Left kidney (tissue), 1 donor: ENCODE measurements at regions not wholly inside any gene's neighbourhood (a gene's known extent, or its start where the extent isn't known, plus 50 kb on each side); places are given as distances from the start of the nearest gene placed in this dataset.

ENCODE experiments used
- DNase-seq: peaks from one replicate; pipeline ENCODE4 v3.0.0-alpha.2; 2013

GRCh38 chr10:3625959-3626751 is 158.9 kb downstream of the KLF6 start:
- DNase-seq: no peak

GRCh38 chr10:3624367-3624766 is 160.6 kb downstream of the KLF6 start:
- no peak for DNase-seq

GRCh38 chr10:3623746-3624145 is 161.3 kb downstream of the KLF6 start:
- DNase-seq: no peak

- DNase-seq: no peak
Observed at GRCh38 chr10:3622845-3623621, 162.0 kb downstream of the KLF6 start.

- DNase-seq: no peak
Observed at GRCh38 chr10:3622427-3622826, 162.6 kb downstream of the KLF6 start.

GRCh38 chr10:3620818-3621217 is 164.2 kb downstream of the KLF6 start:
- no peak for DNase-seq

- DNase-seq: no peak
Observed at GRCh38 chr10:3619241-3619640, 165.8 kb downstream of the KLF6 start.

GRCh38 chr10:3616880-3617279 is 168.1 kb downstream of the KLF6 start:
- DNase-seq: no peak

GRCh38 chr10:3613318-3613717 is 171.7 kb downstream of the KLF6 start:
- DNase-seq: no peak

GRCh38 chr10:3612183-3613001 is 172.6 kb downstream of the KLF6 start:
- DNase-seq: no peak

- no peak for DNase-seq
Observed at GRCh38 chr10:3606309-3606708, 178.7 kb downstream of the KLF6 start.

GRCh38 chr10:3605882-3606281 is 179.1 kb downstream of the KLF6 start:
- no peak for DNase-seq

- DNase-seq: no peak
Observed at GRCh38 chr10:3595736-3596135, 189.3 kb downstream of the KLF6 start.

GRCh38 chr10:3593611-3594010 is 191.4 kb downstream of the KLF6 start:
- no peak for DNase-seq

- no peak for DNase-seq
Observed at GRCh38 chr10:3592424-3592823, 192.6 kb downstream of the KLF6 start.

- no peak for DNase-seq
Observed at GRCh38 chr10:3588816-3589215, 196.2 kb downstream of the KLF6 start.

- DNase-seq: no peak
Observed at GRCh38 chr10:3588346-3588745, 196.7 kb downstream of the KLF6 start.

GRCh38 chr10:3584926-3585784 is 199.9 kb downstream of the KLF6 start:
- DNase-seq: no peak

- no peak for DNase-seq
Observed at GRCh38 chr10:3580565-3580964, 204.4 kb downstream of the KLF6 start.

- no peak for DNase-seq
Observed at GRCh38 chr10:3579845-3580244, 205.2 kb downstream of the KLF6 start.

- DNase-seq: no peak
Observed at GRCh38 chr10:3578682-3579081, 206.3 kb downstream of the KLF6 start.

- no peak for DNase-seq
Observed at GRCh38 chr10:3578159-3578558, 206.8 kb downstream of the KLF6 start.
